ENCODE measurements at regions not wholly inside any gene's neighbourhood (a gene's known extent, or its start where the extent isn't known, plus 50 kb on each side); places are given as distances from the start of the nearest gene placed in this dataset.

- TF ChIP-seq CTCF (conservative IDR thresholded peaks at IDR 0.05; ENCODE audit: low read depth in 2 of 2), result no peak
- TF ChIP-seq, protein P1, sequence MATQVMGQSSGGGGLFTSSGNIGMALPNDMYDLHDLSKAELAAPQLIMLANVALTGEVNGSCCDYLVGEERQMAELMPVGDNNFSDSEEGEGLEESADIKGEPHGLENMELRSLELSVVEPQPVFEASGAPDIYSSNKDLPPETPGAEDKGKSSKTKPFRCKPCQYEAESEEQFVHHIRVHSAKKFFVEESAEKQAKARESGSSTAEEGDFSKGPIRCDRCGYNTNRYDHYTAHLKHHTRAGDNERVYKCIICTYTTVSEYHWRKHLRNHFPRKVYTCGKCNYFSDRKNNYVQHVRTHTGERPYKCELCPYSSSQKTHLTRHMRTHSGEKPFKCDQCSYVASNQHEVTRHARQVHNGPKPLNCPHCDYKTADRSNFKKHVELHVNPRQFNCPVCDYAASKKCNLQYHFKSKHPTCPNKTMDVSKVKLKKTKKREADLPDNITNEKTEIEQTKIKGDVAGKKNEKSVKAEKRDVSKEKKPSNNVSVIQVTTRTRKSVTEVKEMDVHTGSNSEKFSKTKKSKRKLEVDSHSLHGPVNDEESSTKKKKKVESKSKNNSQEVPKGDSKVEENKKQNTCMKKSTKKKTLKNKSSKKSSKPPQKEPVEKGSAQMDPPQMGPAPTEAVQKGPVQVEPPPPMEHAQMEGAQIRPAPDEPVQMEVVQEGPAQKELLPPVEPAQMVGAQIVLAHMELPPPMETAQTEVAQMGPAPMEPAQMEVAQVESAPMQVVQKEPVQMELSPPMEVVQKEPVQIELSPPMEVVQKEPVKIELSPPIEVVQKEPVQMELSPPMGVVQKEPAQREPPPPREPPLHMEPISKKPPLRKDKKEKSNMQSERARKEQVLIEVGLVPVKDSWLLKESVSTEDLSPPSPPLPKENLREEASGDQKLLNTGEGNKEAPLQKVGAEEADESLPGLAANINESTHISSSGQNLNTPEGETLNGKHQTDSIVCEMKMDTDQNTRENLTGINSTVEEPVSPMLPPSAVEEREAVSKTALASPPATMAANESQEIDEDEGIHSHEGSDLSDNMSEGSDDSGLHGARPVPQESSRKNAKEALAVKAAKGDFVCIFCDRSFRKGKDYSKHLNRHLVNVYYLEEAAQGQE (IDR thresholded peaks at IDR 0.05; ENCODE audit: unreplicated experiment), result no peak
- TF ChIP-seq POLR2AphosphoS5 (IDR thresholded peaks at IDR 0.05; ENCODE audit: low read depth), result no peak
- TF ChIP-seq EZH2 (IDR thresholded peaks at IDR 0.05; ENCODE audit: low read depth, unreplicated experiment), result no peak
- no peak for TF ChIP-seq ZNF462 (CRISPR knock-in tag; IDR thresholded peaks at IDR 0.05)
- TF ChIP-seq EZH2phosphoT487 (IDR thresholded peaks at IDR 0.05; ENCODE audit: unreplicated experiment), result no peak
- no peak for TF ChIP-seq ZNF114 (CRISPR knock-in tag; IDR thresholded peaks at IDR 0.05)
- no peak for TF ChIP-seq JUNB (IDR thresholded peaks at IDR 0.05; ENCODE audit: unreplicated experiment)
- TF ChIP-seq ZNF331 (CRISPR knock-in tag; IDR thresholded peaks at IDR 0.05; ENCODE audit: low read depth), result no peak
- TF ChIP-seq NANOG (IDR thresholded peaks at IDR 0.05; ENCODE audit: borderline replicate concordance), result no peak
- TF ChIP-seq ETS1 (IDR thresholded peaks at IDR 0.05), result no peak
- TF ChIP-seq CREB1 (CRISPR knock-in tag; IDR thresholded peaks at IDR 0.05; ENCODE audit: low read depth), result no peak
These were observed 447.3 kb upstream of the MPDZ start for GRCh38 chr9:13726746-13727145.

Data from GM23338 (cell line).